ENCODE measurements at regions not wholly inside any gene's neighbourhood (a gene's known extent, or its start where the extent isn't known, plus 50 kb on each side); places are given as distances from the start of the nearest gene placed in this dataset.
"Not testable (repeated sequence)": the region's sequence is repeated elsewhere in the genome, so short reads cannot be mapped to it uniquely, and the experiment has no call there.

GRCh38 chr5:34187441-34187840 lies 144.4 kb upstream of the C1QTNF3 start:
- not testable (repeated sequence) for H3K4me3 ChIP-seq (ENCODE audit: low read depth, low read length); DNase-seq (ENCODE audit: low read depth)

- 0 out of 2 replicates have a peak, but pooled peaks have one; percentile 22 for TF ChIP-seq CTCF (IDR thresholded peaks at IDR 0.05; ENCODE audit: control insufficient read depth, extremely low read depth, insufficient read depth)
- DNase-seq (ENCODE audit: low read depth); H3K4me3 ChIP-seq (ENCODE audit: low read depth, low read length): not testable (repeated sequence)
Observed at GRCh38 chr5:34188001-34188822, 145.2 kb upstream of the C1QTNF3 start.

- DNase-seq (ENCODE audit: low read depth); H3K4me3 ChIP-seq (ENCODE audit: low read depth, low read length): not testable (repeated sequence)
Observed at GRCh38 chr5:34189246-34189645, 146.2 kb upstream of the C1QTNF3 start.

- H3K4me3 ChIP-seq (ENCODE audit: low read depth, low read length); DNase-seq (ENCODE audit: low read depth): not testable (repeated sequence)
Observed at GRCh38 chr5:34189752-34190411, 146.9 kb upstream of the C1QTNF3 start.

- DNase-seq (ENCODE audit: low read depth); H3K4me3 ChIP-seq (ENCODE audit: low read depth, low read length): not testable (repeated sequence)
Observed at GRCh38 chr5:34190466-34190865, 147.5 kb upstream of the C1QTNF3 start.

GRCh38 chr5:34191279-34191744 lies 148.3 kb upstream of the C1QTNF3 start:
- not testable (repeated sequence) for DNase-seq (ENCODE audit: low read depth); H3K4me3 ChIP-seq (ENCODE audit: low read depth, low read length)

GRCh38 chr5:34192064-34192922 lies 149.3 kb upstream of the C1QTNF3 start:
- not testable (repeated sequence) for H3K4me3 ChIP-seq (ENCODE audit: low read depth, low read length); DNase-seq (ENCODE audit: low read depth)

GRCh38 chr5:34192923-34193262 lies 149.9 kb upstream of the C1QTNF3 start:
- DNase-seq (ENCODE audit: low read depth): not testable (repeated sequence)

GRCh38 chr5:34193297-34193696 lies 150.3 kb upstream of the C1QTNF3 start:
- not testable (repeated sequence) for H3K4me3 ChIP-seq (ENCODE audit: low read depth, low read length); DNase-seq (ENCODE audit: low read depth)

More at GRCh38 chr5:34192923-34193262, 149.9 kb upstream of the C1QTNF3 start:
- not testable (repeated sequence) for H3K4me3 ChIP-seq (ENCODE audit: low read depth, low read length)

GRCh38 chr5:34193804-34194203 lies 150.8 kb upstream of the C1QTNF3 start:
- not testable (repeated sequence) for H3K4me3 ChIP-seq (ENCODE audit: low read depth, low read length); DNase-seq (ENCODE audit: low read depth)

- DNase-seq (ENCODE audit: low read depth); H3K4me3 ChIP-seq (ENCODE audit: low read depth, low read length): not testable (repeated sequence)
Observed at GRCh38 chr5:34196091-34196490, 153.1 kb upstream of the C1QTNF3 start.

GRCh38 chr5:34205347-34205746 lies 162.3 kb upstream of the C1QTNF3 start:
- H3K4me3 ChIP-seq (ENCODE audit: low read depth, low read length); DNase-seq (ENCODE audit: low read depth): not testable (repeated sequence)

- not testable (repeated sequence) for DNase-seq (ENCODE audit: low read depth); H3K4me3 ChIP-seq (ENCODE audit: low read depth, low read length)
Observed at GRCh38 chr5:34217386-34217785, 174.4 kb upstream of the C1QTNF3 start.

- H3K4me3 ChIP-seq (ENCODE audit: low read depth, low read length); DNase-seq (ENCODE audit: low read depth): not testable (repeated sequence)
Observed at GRCh38 chr5:34221329-34222073, 178.5 kb upstream of the C1QTNF3 start.

GRCh38 chr5:34223158-34223557 lies 180.1 kb upstream of the C1QTNF3 start:
- DNase-seq (ENCODE audit: low read depth): not testable (repeated sequence)

GRCh38 chr5:34230402-34230801 lies 187.4 kb upstream of the C1QTNF3 start:
- not testable (repeated sequence) for DNase-seq (ENCODE audit: low read depth); H3K4me3 ChIP-seq (ENCODE audit: low read depth, low read length)

More at GRCh38 chr5:34223158-34223557, 180.1 kb upstream of the C1QTNF3 start:
- not testable (repeated sequence) for H3K4me3 ChIP-seq (ENCODE audit: low read depth, low read length)

GRCh38 chr5:34243802-34244201 lies 200.8 kb upstream of the C1QTNF3 start:
- H3K4me3 ChIP-seq (ENCODE audit: low read depth, low read length): peak overlapping the region; percentile 39
- DNase-seq (ENCODE audit: low read depth): not testable (repeated sequence)
